K562 (cell line): ENCODE measurements at regions not wholly inside any gene's neighbourhood (a gene's known extent, or its start where the extent isn't known, plus 50 kb on each side); places are given as distances from the start of the nearest gene placed in this dataset.
A peak's percentile ranks its signal among the peaks of the same experiment; 100 is the strongest.

ENCODE experiments used
- ATAC-seq: fragments of 200-7000 bp; cut with Tn5 transposase; 3 replicates; pipeline ENCODE4 v1.9.1; 2020; ENCODE audit warnings: moderate library complexity
- BruUV-seq: library from RNA; stranded (reverse); fragments of 400-500 nt; replicated peaks from 2 replicates; lab custom pipeline; 2021; lab: Mats Ljungman, UMichigan
- CTCF ChIA-PET: fragments of 300-600 bp; formaldehyde crosslinking; extraction: SDS; loops from one replicate; lab custom pipeline; 2021; ENCODE audit warnings: low intra/inter-chr PET ratio; lab: Yijun Ruan, JAX
- POLR2A ChIA-PET: fragments of 300-600, 350-650 bp; sonication (Branson Sonifier 250); formaldehyde crosslinking; extraction: SDS; loops from one replicate; lab custom pipeline; 2021; ENCODE audit warnings: antibody characterized with exemption, inconsistent platforms; lab: Yijun Ruan, JAX
- DNase-seq, 4 experiments: peaks; one replicate each; pipeline versions ENCODE4 v3.0.0 to v3.0.0-alpha.2; 2011 to 2018; ENCODE audit warnings: low spot score in 3 of 4, mixed read lengths in 3 of 4; ENCODE audit errors: extremely low read depth in 1 of 4
- FAIRE-seq: peaks from 2 replicates; lab custom pipeline; 2011; peaks lifted over from hg19 to GRCh38; lab: Jason Lieb, UNC
- H2AFZ ChIP-seq: 2 replicates; pipeline ENCODE4 v1.6.0; 2011; ENCODE audit warnings: low read depth, low read length, control low read depth, inconsistent platforms
- H3K27ac ChIP-seq: fragments of 200-600 bp; 3 replicates; pipeline ENCODE4 v1.8.0; 2011; ENCODE audit warnings: low read depth, mild to moderate bottlenecking, control low read depth, inconsistent platforms, low read length, moderate library complexity, mixed read lengths; ENCODE audit errors: extremely low read depth
- H3K27me3 ChIP-seq, 2 experiments: fragments of 300-600 bp in 1 of 2; 2 replicates in 1 of 2; 3 replicates in 1 of 2; pipeline versions ENCODE4 v1.6.0 to v1.8.0; 2011; ENCODE audit warnings: inconsistent platforms in 2 of 2, low read length in 2 of 2, mild to moderate bottlenecking in 1 of 2, mixed read lengths in 1 of 2, moderate library complexity in 1 of 2; ENCODE audit not compliant: control insufficient read depth in 2 of 2, insufficient read depth in 2 of 2
- H3K36me3 ChIP-seq: fragments of 300-600 bp; 3 replicates; pipeline ENCODE4 v1.8.0; 2011; ENCODE audit warnings: mild to moderate bottlenecking, low read length, inconsistent platforms; ENCODE audit not compliant: control insufficient read depth, insufficient read depth
- H3K4me1 ChIP-seq, 2 experiments: fragments of 200-600 bp in 1 of 2; replicated peaks in 1 of 2; 2 replicates in 1 of 2; 3 replicates in 1 of 2; pipeline versions ENCODE4 v1.5.1 to v1.8.0; 2011; ENCODE audit warnings: inconsistent platforms in 2 of 2, low read length in 2 of 2, mild to moderate bottlenecking in 1 of 2, mixed read lengths in 1 of 2, moderate library complexity in 1 of 2; ENCODE audit not compliant: control insufficient read depth in 2 of 2, insufficient read depth in 2 of 2
- H3K4me2 ChIP-seq: 2 replicates; pipeline ENCODE4 v1.6.1; 2011; ENCODE audit warnings: low read length, control low read depth, inconsistent platforms, mixed read lengths; ENCODE audit not compliant: insufficient read depth
- H3K4me3 ChIP-seq: fragments of 200-600 bp; sonication (generic), shearing (Covaris generic); 2 replicates; pipeline ENCODE4 v1.5.1; 2016; ENCODE audit warnings: control low read depth, inconsistent platforms
- H3K79me2 ChIP-seq: fragments of 200-600 bp; 3 replicates; pipeline ENCODE4 v1.8.0; 2011; ENCODE audit warnings: low read length, inconsistent platforms; ENCODE audit not compliant: control insufficient read depth, insufficient read depth
- H3K9ac ChIP-seq, 2 experiments: 2 replicates each; pipeline versions ENCODE4 v1.6.0 to v1.6.1; 2011; ENCODE audit warnings: low read depth in 2 of 2, low read length in 2 of 2, control low read depth in 1 of 2, inconsistent platforms in 1 of 2, mild to moderate bottlenecking in 1 of 2, mixed read lengths in 1 of 2; ENCODE audit not compliant: insufficient read depth in 1 of 2
- H3K9me1 ChIP-seq: one replicate; pipeline ENCODE4 v1.6.0; 2011; ENCODE audit warnings: inconsistent platforms, mild to moderate bottlenecking, low read length, moderate library complexity; ENCODE audit not compliant: control insufficient read depth, insufficient read depth
- H3K9me3 ChIP-seq: replicated peaks from 2 replicates; pipeline ENCODE4 v1.5.1; 2011; ENCODE audit warnings: low read depth, low read length, inconsistent platforms; ENCODE audit not compliant: control insufficient read depth, insufficient read depth
- H4K20me1 ChIP-seq: replicated peaks from 2 replicates; pipeline ENCODE4 v1.6.1; 2011; ENCODE audit warnings: low read length, inconsistent platforms, mixed read lengths; ENCODE audit not compliant: control insufficient read depth, insufficient read depth
- GABPB2 ChIP-seq: fragments of 250-450 bp; sonication (Bioruptor Pico); conservative IDR thresholded peaks from 2 replicates; pipeline ENCODE4 v1.5.1; 2021; ENCODE audit warnings: mild to moderate bottlenecking
- WGBS: fragments of 100-300 bp; shearing (Covaris generic); methylation state at CpG from one replicate; pipeline ENCODE4 v1.1.6; 2016; ENCODE audit warnings: low coverage, mixed read lengths; ENCODE audit not compliant: insufficient coverage; ENCODE audit errors: missing lambda C conversion rate; 5-methylcytosine and 5-hydroxymethylcytosine counted together
- in situ Hi-C: fragments of 300-500 bp; cut with MboI; formaldehyde crosslinking; loops from 4 replicates; pipeline ENCODE4 v1.15.0; 2018; ENCODE audit warnings: inconsistent platforms, mixed read lengths
- intact Hi-C: fragments of 100-400 bp; cut with micrococcal nuclease; formaldehyde crosslinking; loops from 2 replicates; pipeline ENCODE4 v1.14.2; 2022
- TF ChIP-seq, protein P1 (sequence below), 3 experiments: fragments of 200-800 bp in 1 of 3; fragments of 250-450 bp in 1 of 3; fragments of 450-650 bp in 1 of 3; sonication (Bioruptor Pico) in 1 of 3; sonication (Bioruptor generic) in 1 of 3; formaldehyde crosslinking in 1 of 3; IDR thresholded peaks; 2 replicates each; pipeline versions ENCODE4 v1.6.1 to v1.8.0; 2016 to 2022; ENCODE audit warnings: mild to moderate bottlenecking in 2 of 3, missing genetic modification characterization in 2 of 3, missing compliant biosample characterization in 1 of 3, moderate library complexity in 1 of 3

DNA sequence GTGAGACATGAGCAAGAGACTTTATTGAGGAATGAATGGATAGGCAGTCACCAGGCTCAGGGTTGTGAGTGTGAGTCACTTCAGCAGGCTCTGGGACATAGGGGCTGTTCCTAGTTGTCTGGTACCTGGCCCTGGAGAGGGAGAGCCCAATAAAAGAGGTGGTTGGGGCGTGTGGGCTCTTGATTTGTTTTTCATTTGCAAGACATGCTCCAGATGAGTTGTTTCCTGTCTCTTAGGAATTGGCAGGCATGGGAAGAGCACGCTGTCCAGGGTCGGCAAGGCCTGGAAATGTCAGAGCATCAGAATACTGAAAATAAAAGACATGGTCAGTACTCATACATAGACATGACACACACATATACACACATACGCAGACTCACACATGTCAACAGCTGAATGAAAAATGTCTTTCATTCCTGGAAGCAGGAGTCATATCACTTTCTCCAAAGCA, 166.3 kb upstream of the SULF2 start:
- BruUV-seq: no TSS peak
- Histone ChIP-seq H3K27ac (no peak overlapping the region), H2AFZ (no peak overlapping the region), H3K36me3 (no peaks in the 10 kb centered on the region), H3K9me1 (no peaks in the 10 kb centered on the region), H4K20me1 (0 out of 2 replicates have a peak, but pooled peaks cover under 1% of the 10 kb centered on the region), H3K4me2 (no peak overlapping the region), H3K4me3 (no peak overlapping the region), H3K9me3 (no peaks in the 10 kb centered on the region), H3K9ac (no peak overlapping the region), H3K4me1 (no peaks in the 10 kb centered on the region), H3K27me3 (peaks cover 7 to 36% of the 10 kb centered on the region in 2 experiments; a peak in 4 of 5 replicates), H3K79me2 (no peaks in the 10 kb centered on the region)
- ChIA-PET CTCF (no interaction called here), POLR2A (no interaction called here)
- WGBS: 3% methylated on average over 4 of the region's 4 CpGs
- DNase-seq: no peak
- ATAC-seq: no peak
- intact Hi-C loops (no loop called here), in situ Hi-C loops (no loop called here)
- no peak for TF ChIP-seq GABPB2 (CRISPR knock-in tag)
- TF ChIP-seq, protein P1, sequence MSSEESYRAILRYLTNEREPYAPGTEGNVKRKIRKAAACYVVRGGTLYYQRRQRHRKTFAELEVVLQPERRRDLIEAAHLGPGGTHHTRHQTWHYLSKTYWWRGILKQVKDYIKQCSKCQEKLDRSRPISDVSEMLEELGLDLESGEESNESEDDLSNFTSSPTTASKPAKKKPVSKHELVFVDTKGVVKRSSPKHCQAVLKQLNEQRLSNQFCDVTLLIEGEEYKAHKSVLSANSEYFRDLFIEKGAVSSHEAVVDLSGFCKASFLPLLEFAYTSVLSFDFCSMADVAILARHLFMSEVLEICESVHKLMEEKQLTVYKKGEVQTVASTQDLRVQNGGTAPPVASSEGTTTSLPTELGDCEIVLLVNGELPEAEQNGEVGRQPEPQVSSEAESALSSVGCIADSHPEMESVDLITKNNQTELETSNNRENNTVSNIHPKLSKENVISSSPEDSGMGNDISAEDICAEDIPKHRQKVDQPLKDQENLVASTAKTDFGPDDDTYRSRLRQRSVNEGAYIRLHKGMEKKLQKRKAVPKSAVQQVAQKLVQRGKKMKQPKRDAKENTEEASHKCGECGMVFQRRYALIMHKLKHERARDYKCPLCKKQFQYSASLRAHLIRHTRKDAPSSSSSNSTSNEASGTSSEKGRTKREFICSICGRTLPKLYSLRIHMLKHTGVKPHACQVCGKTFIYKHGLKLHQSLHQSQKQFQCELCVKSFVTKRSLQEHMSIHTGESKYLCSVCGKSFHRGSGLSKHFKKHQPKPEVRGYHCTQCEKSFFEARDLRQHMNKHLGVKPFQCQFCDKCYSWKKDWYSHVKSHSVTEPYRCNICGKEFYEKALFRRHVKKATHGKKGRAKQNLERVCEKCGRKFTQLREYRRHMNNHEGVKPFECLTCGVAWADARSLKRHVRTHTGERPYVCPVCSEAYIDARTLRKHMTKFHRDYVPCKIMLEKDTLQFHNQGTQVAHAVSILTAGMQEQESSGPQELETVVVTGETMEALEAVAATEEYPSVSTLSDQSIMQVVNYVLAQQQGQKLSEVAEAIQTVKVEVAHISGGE (CRISPR knock-in tag; IDR thresholded peaks at IDR 0.05): peak in 1 of 3 experiments; percentile 36; a peak in 1 of 6 replicates
- FAIRE-seq: no peak
